H4 (cell line): ENCODE measurements at regions not wholly inside any gene's neighbourhood (a gene's known extent, or its start where the extent isn't known, plus 50 kb on each side); places are given as distances from the start of the nearest gene placed in this dataset.

Experiments used
- DNase-seq: peaks from one replicate; pipeline ENCODE4 v3.0.0-alpha.2; 2015; ENCODE audit warnings: low spot score

GRCh38 chr21:14722841-14723483 lies 176.8 kb upstream of the SAMSN1 start:
- no peak for DNase-seq

GRCh38 chr21:14720237-14720636 lies 174.1 kb upstream of the SAMSN1 start:
- DNase-seq, result no peak

GRCh38 chr21:14718951-14719350 lies 172.8 kb upstream of the SAMSN1 start:
- no peak for DNase-seq

DNA sequence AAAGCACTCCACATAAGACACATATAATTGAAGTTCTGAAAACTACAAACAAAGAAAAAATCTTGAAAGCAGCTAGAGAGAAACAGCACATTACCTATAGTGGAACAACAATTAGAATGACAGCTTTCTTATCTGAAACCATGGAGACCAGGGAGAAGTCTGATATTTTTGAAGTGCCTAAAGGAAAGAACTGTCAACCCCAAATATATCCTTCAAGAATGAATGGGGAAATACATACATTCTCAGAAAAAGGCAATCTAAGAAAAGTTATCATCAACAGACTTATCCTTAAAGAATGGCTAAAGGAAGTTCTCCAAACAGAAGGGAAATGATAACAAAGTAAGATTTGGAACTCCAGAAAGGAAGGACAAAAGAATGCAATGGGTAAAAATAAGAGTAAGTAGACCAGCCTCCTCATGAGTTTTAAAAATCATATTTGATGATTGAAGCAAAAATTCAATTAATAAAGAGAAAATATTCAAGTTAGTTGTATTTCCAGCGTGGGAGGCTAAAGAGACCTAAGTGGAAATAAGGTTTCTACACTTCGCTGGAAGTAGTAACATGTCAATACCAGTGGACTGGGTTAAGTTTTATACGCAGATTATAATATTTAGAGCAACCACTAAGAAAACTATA lies 170.8 kb upstream of the SAMSN1 start:
- no peak for DNase-seq

DNA sequence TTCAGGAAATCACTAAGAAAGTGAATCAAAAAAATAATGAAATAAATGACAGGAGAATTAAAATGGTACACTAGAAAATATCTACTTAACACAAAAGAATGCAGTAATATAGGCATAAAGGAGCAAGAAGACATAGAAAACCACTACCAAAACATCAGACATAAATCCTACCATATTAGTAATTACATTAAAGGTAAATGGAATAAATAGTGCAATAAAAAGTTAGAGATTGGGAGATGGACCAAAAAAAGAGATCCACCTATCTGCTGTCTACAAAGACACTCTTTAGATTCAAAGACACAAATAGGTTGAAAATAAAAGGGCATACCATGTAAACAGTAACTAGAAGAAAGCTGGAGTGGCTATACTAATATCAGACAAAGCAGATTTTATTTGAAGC lies 167.0 kb upstream of the SAMSN1 start:
- DNase-seq, result no peak

DNA sequence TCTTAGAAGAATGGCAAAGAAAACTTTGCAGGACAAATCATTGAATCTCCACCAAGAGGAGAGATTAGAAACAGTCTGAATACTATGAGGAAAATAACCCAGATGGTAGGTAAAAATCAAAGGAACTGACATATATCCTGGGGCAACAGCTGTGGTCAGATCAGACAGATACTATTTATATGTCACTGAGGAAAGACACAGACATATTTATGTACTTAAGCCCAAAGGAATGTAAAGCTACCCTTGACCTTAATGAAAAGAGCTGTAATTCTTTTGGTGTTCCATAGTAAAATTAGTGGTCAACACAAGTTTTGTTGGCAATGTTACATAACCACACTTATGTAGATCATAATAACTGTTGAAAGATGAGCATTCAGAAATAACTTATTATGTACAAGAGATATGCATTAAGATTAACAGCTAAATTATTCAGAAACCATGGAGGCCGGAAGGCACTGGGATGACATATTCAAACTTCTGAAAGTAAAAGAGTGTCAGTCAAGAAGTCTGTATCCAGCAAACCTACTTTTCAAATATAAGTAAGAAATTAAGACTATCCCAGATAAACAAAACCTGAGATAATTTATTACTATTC lies 166.1 kb upstream of the SAMSN1 start:
- DNase-seq, result no peak

DNA sequence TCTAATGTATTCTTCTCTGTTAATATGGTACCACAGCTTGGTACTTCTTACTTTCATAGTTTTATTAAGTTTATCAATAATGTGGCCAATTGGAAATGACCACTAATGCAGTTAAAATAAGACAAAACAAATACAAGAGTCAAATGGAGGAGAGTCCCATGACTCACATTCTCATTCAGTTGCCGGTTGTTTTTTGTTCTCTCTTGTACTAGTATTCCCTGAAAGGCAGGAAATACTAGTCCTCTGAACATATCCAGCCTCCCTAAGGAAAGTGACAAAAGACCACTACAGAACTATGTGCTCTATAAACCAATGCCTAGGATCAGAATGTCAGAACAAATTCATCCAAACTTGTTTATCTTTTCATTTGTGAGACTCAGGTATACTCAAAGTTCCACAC lies 165.2 kb upstream of the SAMSN1 start:
- DNase-seq, result no peak

DNA sequence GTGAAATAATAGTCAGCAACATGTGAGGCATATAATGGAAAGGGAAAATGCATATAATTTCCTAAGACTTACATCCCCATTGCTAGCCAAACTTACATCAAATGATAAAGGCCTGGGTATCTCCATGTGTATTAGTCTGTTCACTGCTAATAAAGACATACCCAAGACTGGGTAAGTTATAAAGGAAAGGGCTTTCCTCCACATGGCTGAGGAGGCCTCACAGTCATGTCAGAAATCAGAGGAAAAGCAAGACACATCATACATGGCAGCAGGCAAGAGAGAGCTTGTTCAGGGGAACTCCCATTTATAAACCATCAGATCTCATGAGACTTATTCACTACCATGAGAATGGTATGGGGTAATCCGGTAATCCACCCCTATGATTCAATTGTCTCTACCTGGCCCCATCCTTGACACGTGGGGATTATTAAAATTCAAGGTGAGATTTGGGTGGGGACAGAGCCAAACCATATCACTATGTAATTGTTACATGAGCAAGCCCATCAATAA lies 161.5 kb upstream of the SAMSN1 start:
- no peak for DNase-seq

DNA sequence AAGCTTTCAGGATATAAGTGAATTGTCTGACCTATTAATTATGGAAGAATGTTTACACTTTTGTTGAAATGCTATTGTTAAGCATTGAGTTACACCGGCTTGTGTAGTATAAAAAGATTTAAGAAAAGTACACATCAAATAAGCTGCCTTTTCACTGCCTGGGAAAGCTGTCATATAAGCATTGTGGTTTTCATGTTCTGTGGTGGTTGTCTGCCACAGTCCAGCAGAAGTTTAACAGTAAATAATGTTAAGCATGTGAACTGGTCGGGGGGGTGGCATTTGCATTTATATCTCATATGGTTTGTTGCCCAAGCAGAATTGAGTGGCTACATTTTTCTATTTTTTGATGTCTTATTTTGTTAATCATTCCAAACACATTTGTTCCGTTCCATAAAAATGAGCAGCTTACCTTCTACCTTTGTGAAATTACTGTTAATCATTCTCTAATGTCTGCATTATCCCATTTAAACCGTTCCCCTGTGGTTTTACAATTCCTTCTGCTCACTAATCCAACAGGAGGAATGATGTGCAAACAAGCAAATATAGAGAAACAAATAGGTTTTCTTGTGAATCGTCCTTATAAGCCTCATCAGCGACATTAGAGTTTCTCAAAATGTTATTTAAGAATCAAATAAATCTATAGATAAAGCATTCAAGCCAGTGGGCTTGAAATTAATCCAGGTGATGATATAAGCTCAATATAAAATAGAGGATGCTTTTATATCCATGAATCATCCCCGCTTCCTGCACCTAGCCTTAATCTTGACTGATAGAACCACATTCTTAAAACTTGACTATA lies 160.8 kb upstream of the SAMSN1 start:
- DNase-seq, result no peak

GRCh38 chr21:14699433-14700407 lies 153.6 kb upstream of the SAMSN1 start:
- no peak for DNase-seq

DNA sequence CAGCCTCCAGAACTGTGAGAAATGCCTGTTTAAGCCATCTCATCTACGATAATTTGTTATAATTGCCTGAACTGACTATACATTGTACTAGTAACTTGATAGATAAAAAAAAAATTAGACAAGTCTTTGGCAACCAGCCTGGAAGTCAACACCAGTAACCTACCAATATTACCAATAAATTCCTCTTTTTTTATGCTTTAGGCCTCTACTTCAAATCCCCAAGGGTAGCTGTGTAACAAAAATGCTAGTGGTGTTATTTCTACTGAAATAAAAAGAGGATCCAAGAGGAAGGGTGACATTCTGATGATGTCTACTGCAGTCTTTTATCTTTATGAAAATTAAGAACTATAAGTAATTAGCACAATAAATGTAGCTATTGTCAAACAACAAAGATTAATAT lies 151.7 kb upstream of the SAMSN1 start:
- DNase-seq, result no peak

GRCh38 chr21:14694817-14695216 lies 148.7 kb upstream of the SAMSN1 start:
- no peak for DNase-seq

- no peak for DNase-seq
These were observed 147.9 kb upstream of the SAMSN1 start for GRCh38 chr21:14693997-14694396.

DNA sequence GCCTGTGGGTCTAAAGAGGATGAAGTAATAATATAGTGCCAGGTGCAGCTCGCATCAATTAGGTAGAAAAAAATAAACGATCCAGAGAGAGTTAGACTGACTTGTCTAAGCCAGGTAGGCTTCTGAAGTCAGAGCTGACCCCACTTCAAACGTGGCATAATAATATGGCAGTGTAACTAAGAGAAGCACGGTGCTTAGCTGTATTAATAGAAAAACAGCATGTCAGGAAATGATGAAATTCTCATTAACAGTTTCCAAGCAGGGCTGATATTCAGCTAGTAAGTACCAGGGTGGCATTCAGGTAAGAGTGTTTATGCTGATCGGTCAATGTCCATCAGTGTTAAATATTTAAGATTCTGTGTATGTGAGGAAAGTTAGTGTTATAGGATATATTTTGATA lies 145.8 kb upstream of the SAMSN1 start:
- no peak for DNase-seq

GRCh38 chr21:14690886-14691285 lies 144.8 kb upstream of the SAMSN1 start:
- no peak for DNase-seq

DNA sequence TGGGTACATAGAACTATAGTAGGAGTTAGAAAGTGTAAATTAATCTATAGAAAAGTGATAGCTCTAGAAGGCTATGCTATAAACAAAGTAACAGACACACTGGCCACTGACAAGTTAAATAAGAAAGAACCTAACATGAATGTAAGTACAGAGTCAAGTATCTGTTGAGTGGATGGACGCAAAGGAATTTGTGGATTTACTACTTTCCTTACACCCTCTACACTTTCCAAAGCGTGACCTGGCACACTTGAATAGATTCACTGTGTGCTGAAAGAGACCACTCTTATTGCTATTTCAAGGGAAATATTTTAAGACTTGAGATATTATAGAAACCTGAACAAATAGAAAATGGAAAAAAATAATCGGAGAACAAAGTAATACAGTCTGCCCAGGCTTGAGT lies 142.8 kb upstream of the SAMSN1 start:
- DNase-seq, result no peak

DNA sequence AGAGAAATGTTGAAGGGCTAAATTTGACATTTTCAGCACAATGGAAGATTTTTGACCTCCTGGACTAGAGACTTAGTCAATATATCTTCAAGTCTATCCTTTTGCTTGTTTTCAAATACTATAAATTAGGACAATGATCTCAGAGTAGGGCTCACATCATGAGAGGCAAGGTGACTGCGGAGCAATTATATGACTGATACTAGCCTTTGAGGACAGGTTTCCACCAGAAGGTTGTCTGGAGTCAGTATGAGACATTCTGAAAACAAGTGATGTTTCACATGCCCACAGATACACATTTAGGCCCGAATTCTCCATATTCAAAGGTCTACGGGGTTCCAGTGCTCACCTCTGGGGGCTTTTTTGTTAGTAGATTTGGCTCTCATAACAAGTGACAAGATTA lies 142.3 kb upstream of the SAMSN1 start:
- DNase-seq, result no peak

GRCh38 chr21:14687268-14687625 lies 141.1 kb upstream of the SAMSN1 start:
- DNase-seq, result no peak

GRCh38 chr21:14686466-14687267 lies 140.6 kb upstream of the SAMSN1 start:
- DNase-seq, result no peak

GRCh38 chr21:14685568-14685967 lies 139.5 kb upstream of the SAMSN1 start:
- no peak for DNase-seq

DNA sequence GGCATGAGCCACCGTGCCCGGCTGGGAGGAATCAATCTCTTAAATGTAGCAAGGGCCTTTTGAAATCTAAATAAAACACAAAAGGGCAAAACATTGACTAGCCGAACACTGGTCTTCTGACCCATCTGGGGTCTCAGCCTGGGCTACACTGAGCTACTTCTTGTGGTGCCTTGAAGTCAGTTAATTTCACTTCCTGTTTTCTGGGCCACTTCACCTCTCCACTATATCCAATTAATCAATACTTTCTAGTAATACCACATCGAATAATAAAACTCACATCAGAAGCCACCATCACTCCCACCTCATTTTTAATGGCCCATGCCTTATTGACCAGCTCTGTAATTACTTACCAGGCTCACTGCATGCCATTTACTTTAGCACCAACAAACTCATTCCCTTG lies 138.0 kb upstream of the SAMSN1 start:
- DNase-seq, result no peak
